ENCODE measurements at regions not wholly inside any gene's neighbourhood (a gene's known extent, or its start where the extent isn't known, plus 50 kb on each side); places are given as distances from the start of the nearest gene placed in this dataset.
"Not testable (repeated sequence)": the region's sequence is repeated elsewhere in the genome, so short reads cannot be mapped to it uniquely, and the experiment has no call there.

- H3K27ac ChIP-seq: no peak overlapping the region
- no peaks in the 10 kb centered on the region for H3K36me3 ChIP-seq
- TF ChIP-seq, protein P1, sequence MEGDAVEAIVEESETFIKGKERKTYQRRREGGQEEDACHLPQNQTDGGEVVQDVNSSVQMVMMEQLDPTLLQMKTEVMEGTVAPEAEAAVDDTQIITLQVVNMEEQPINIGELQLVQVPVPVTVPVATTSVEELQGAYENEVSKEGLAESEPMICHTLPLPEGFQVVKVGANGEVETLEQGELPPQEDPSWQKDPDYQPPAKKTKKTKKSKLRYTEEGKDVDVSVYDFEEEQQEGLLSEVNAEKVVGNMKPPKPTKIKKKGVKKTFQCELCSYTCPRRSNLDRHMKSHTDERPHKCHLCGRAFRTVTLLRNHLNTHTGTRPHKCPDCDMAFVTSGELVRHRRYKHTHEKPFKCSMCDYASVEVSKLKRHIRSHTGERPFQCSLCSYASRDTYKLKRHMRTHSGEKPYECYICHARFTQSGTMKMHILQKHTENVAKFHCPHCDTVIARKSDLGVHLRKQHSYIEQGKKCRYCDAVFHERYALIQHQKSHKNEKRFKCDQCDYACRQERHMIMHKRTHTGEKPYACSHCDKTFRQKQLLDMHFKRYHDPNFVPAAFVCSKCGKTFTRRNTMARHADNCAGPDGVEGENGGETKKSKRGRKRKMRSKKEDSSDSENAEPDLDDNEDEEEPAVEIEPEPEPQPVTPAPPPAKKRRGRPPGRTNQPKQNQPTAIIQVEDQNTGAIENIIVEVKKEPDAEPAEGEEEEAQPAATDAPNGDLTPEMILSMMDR (IDR thresholded peaks at IDR 0.05): no peak
- no peak overlapping the region for H3K4me3 ChIP-seq
- H3K4me1 ChIP-seq: no peaks in the 10 kb centered on the region
- no peaks in the 10 kb centered on the region for H3K27me3 ChIP-seq
- no peaks in the 10 kb centered on the region for H3K9me3 ChIP-seq
- no peak for DNase-seq (ENCODE audit: low spot score in 2 of 2)
- intact Hi-C loops (cut with DNase I): no loop called here
Observed at GRCh38 chr20:60192326-60192725, 234.1 kb downstream of the CDH26 start.

DNA sequence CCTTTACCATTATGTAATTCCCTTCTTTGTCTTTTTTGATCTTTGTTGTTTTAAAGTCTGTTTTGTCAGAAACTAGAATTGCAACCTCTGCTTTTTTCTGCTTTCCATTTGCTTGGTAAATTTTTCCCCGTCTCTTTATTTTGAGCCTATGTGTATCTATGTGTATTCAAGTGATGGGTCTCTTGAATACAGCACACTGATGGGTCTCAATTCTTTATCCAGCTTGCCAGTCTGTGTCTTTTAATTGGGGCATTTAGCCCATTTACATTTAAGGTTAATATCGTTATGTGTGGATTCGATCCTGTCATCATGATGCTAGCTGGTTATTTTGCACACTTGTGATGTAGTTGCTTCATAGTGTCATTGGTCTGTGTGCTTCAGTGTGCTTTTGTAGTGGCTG lies 240.9 kb downstream of the CDH26 start:
- DNase-seq (ENCODE audit: low spot score in 2 of 2); H3K4me1 ChIP-seq; H3K4me3 ChIP-seq; H3K27me3 ChIP-seq; H3K27ac ChIP-seq; intact Hi-C loops (cut with DNase I); H3K9me3 ChIP-seq; H3K36me3 ChIP-seq: not testable (repeated sequence)

- no peaks in the 10 kb centered on the region for H3K9me3 ChIP-seq
- DNase-seq (ENCODE audit: low spot score in 2 of 2): no peak
- no peaks in the 10 kb centered on the region for H3K27me3 ChIP-seq
- H3K36me3 ChIP-seq: no peaks in the 10 kb centered on the region
- H3K27ac ChIP-seq: no peak overlapping the region
- TF ChIP-seq, protein P1 (IDR thresholded peaks at IDR 0.05): no peak
- H3K4me1 ChIP-seq: no peaks in the 10 kb centered on the region
- intact Hi-C loops (cut with DNase I): no loop called here
- H3K4me3 ChIP-seq: no peak overlapping the region
Observed at GRCh38 chr20:60199866-60200265, 241.6 kb downstream of the CDH26 start.

GRCh38 chr20:60200305-60200918 lies 242.2 kb downstream of the CDH26 start:
- no peaks in the 10 kb centered on the region for H3K27me3 ChIP-seq
- H3K27ac ChIP-seq: no peak overlapping the region
- no peaks in the 10 kb centered on the region for H3K9me3 ChIP-seq
- no peaks in the 10 kb centered on the region for H3K36me3 ChIP-seq
- DNase-seq (ENCODE audit: low spot score in 2 of 2): no peak
- H3K4me1 ChIP-seq: no peaks in the 10 kb centered on the region
- TF ChIP-seq, protein P1 (IDR thresholded peaks at IDR 0.05): no peak
- intact Hi-C loops (cut with DNase I): no loop called here
- H3K4me3 ChIP-seq: no peak overlapping the region

DNA sequence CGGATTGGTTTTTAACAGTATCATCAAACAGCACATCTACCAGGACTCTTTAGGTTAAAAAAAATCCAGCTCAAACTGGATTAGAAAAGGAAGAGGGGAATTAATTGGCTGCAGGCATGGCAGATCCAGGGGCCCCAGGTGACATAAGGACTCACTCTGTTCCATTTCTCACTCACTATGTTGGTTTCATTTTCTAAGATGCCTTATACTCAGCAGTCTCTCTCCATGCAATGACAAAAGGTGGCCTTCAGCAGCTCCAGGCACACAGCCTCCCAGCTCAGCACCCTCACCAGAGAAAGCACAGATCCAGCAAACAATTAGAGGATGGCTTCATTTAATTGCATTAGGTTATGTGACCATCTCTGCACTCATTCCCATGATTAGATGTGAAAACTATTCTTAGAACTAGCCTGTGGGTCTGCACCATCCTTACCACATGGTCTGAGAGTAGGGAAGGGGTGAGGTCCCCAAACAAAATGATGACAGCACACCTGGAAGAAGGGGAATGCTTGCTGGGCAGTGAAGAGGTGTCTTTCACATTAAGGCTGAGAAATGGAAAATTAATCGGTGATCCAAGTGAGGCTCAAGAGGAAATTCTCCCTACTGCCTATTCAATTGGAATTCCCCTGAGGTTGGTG lies 243.1 kb downstream of the CDH26 start:
- Histone ChIP-seq H3K27ac (no peak overlapping the region), H3K4me3 (no peak overlapping the region), H3K9me3 (no peaks in the 10 kb centered on the region), H3K36me3 (no peaks in the 10 kb centered on the region), H3K27me3 (no peaks in the 10 kb centered on the region), H3K4me1 (no peaks in the 10 kb centered on the region)
- no peak for DNase-seq (ENCODE audit: low spot score in 2 of 2)
- TF ChIP-seq, protein P1 (IDR thresholded peaks at IDR 0.05): no peak
- intact Hi-C loops (cut with DNase I): no loop called here

DNA sequence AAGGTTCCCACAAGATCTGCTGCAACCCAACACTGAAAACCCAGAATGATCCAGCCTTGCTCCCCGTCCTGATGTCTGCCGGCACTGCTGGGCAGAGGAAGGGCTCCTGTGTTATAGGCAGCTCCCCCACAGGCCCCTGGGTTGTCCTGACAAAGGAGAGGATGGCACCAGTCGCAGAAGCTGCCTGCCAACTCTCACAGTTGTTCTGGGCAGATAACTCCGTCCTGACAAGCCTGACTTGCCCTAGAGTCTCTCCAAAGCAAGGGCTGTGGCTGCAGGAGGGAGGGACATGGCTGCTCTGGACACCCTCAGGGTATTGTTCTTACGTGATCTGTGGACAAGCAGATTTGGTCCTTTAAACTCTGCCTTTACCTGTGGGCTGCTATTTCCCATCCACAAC lies 243.8 kb downstream of the CDH26 start:
- H3K9me3 ChIP-seq: no peaks in the 10 kb centered on the region
- H3K27ac ChIP-seq: no peak overlapping the region
- no peaks in the 10 kb centered on the region for H3K36me3 ChIP-seq
- DNase-seq (ENCODE audit: low spot score in 2 of 2): no peak
- intact Hi-C loops (cut with DNase I): no loop called here
- H3K4me1 ChIP-seq: no peaks in the 10 kb centered on the region
- no peaks in the 10 kb centered on the region for H3K27me3 ChIP-seq
- H3K4me3 ChIP-seq: no peak overlapping the region
- TF ChIP-seq, protein P1 (IDR thresholded peaks at IDR 0.05): no peak

All from ascending aorta (tissue), 2 donors.